ENCODE measurements at regions not wholly inside any gene's neighbourhood (a gene's known extent, or its start where the extent isn't known, plus 50 kb on each side); places are given as distances from the start of the nearest gene placed in this dataset.
"Not testable (repeated sequence)": the region's sequence is repeated elsewhere in the genome, so short reads cannot be mapped to it uniquely, and the experiment has no call there.

DNA sequence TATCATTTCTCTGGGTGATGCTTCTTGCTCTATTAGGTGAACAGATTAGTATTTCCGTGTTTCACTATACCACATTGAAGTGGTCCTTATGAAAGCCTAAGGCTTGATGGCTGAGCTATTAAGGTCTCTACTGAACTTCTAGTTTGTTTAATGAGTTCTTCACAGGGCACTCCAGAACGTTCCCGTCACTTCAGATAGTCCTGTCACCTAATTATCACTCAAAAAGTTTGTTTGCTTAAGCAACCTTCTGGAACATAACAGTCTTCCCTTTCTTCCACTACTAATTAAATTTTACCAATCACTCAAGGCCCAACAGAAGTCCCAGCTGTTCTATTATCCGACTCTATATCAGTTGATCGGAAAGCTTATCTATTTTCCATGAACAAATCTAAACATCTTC, 104.6 kb upstream of the ZC3H11B start:
- no peak for TF ChIP-seq EZH2 (IDR thresholded peaks at IDR 0.05)
- Histone ChIP-seq H3K9ac (ENCODE audit: insufficient read length) (no peak overlapping the region), H3K9me3 (ENCODE audit: low read depth, low read length) (no peaks in the 10 kb centered on the region), H3K27ac (no peak overlapping the region), H3K4me3 (no peak overlapping the region), H3K36me3 (ENCODE audit: insufficient read depth, low read length) (no peaks in the 10 kb centered on the region)
- no peak for DNase-seq (ENCODE audit: low read depth, low spot score)

DNA sequence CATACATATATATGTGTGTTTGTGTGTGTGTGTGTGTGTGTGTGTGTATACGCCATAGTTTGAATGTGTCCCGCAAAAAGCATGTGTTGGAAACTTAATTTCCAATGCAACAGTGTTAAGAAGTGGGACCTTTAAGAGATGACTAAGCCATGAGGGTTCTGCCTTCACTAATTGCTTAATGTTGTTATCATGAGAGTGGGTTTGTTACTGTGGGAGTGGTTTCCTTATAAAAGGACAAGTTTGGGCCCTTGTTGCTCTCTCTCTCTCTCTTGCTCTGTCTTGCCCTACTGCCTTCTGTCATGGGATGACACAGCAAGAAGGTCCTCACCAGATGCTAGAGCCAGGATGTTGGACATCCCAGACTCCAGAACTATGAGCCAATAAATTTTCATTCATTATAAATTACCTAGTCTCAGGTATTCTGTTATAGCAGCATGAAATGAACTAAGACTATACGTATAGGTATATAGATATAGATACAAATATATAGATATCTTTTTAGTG, 103.8 kb upstream of the ZC3H11B start:
- Histone ChIP-seq H3K27ac (no peak overlapping the region), H3K36me3 (ENCODE audit: insufficient read depth, low read length) (no peaks in the 10 kb centered on the region), H3K4me3 (no peak overlapping the region), H3K9me3 (ENCODE audit: low read depth, low read length) (no peaks in the 10 kb centered on the region), H3K9ac (ENCODE audit: insufficient read length) (no peak overlapping the region)
- no peak for TF ChIP-seq EZH2 (IDR thresholded peaks at IDR 0.05)
- DNase-seq (ENCODE audit: low read depth, low spot score): no peak

DNA sequence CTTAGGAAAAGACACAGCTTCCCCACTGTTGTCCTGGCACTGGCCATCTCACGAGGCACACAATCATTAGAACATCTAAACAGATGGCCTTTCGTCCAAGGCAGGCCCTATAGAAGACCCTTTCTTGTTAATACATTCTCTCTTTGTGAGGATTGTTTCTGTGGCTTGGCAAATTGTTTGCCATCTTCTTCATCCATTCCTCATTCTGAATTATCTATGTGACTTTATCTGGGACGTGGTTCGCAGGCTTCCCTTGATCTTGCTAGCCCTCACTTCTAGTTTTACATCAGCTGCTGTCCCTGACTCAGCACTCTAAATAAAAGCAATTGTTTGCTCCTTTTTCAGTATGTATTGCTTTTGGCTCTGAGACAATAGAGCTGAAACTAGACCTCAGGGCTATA, 101.1 kb upstream of the ZC3H11B start:
- no peak for DNase-seq (ENCODE audit: low read depth, low spot score)
- TF ChIP-seq EZH2 (IDR thresholded peaks at IDR 0.05) (no peak), FOXP2 (optimal IDR thresholded peaks at IDR 0.05; ENCODE audit: control extremely low read depth, extremely low read length, insufficient read depth) (no peak), POLR2AphosphoS5 (IDR thresholded peaks at IDR 0.05; ENCODE audit: borderline replicate concordance, low read depth, low read length) (no peak)
- Histone ChIP-seq H3K9ac (ENCODE audit: insufficient read length) (no peak overlapping the region), H3K27ac (no peak overlapping the region), H3K36me3 (ENCODE audit: insufficient read depth, low read length) (no peaks in the 10 kb centered on the region), H3K4me3 (no peak overlapping the region), H3K9me3 (ENCODE audit: low read depth, low read length) (no peaks in the 10 kb centered on the region)

DNA sequence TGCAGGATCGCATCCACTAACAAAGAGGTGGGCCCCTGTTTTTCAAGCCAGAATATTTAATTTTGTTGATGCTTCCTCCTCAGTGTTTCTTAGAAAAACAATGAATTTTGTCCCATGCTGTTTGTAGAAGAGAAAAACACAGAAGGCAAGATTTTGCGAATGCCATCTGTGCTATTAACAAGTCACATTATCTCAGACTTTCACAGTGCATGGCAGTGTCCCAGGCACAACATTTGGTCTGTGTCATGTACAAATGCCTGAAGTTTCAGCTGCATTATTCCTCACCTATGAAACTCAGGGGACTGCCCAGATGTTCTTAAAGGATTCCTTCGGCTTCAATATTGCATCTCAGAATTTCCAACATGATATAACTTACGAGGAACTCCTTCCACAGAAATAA, 99.6 kb upstream of the ZC3H11B start:
- DNase-seq (ENCODE audit: low read depth, low spot score): no peak
- H3K27ac ChIP-seq: no peak overlapping the region
- no peaks in the 10 kb centered on the region for H3K9me3 ChIP-seq (ENCODE audit: low read depth, low read length)
- H3K36me3 ChIP-seq (ENCODE audit: insufficient read depth, low read length): no peaks in the 10 kb centered on the region
- H3K9ac ChIP-seq (ENCODE audit: insufficient read length): no peak overlapping the region
- TF ChIP-seq EZH2 (IDR thresholded peaks at IDR 0.05): no peak
- no peak for TF ChIP-seq FOXP2 (optimal IDR thresholded peaks at IDR 0.05; ENCODE audit: control extremely low read depth, extremely low read length, insufficient read depth)
- TF ChIP-seq POLR2AphosphoS5 (IDR thresholded peaks at IDR 0.05; ENCODE audit: borderline replicate concordance, low read depth, low read length): no peak
- no peak overlapping the region for H3K4me3 ChIP-seq

DNA sequence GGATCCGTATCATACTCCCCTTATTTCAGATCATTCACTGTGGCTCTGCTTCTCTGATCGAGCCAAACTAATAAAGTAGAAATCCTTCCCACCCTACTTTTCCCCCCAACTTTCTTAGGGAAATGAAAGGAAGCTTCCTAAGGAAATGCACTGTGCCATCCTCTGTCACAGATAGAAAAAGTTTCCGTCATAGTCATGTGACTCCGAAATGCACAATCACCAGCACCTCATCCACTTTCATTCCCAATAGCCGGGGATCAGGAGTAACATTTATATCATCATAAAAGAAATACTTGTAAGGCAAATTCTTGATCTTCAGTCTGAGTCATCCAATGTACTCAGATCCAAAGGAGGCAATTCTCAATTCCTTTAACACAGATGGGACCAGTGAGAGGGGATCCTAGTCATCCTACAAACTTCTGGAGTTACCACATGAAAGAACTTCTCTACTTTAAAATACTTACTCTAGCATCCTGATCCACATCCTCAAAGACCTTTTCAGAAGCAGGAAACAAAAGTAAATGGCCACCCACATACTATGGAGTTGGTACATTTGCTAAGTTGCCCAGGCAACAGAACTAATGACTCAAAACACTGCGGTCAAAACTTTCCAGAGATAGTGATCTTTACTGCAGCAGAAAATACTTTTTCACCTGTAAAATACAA, 97.8 kb upstream of the ZC3H11B start:
- no peaks in the 10 kb centered on the region for H3K36me3 ChIP-seq (ENCODE audit: insufficient read depth, low read length)
- H3K4me3 ChIP-seq: no peak overlapping the region
- no peak for TF ChIP-seq FOXP2 (optimal IDR thresholded peaks at IDR 0.05; ENCODE audit: control extremely low read depth, extremely low read length, insufficient read depth)
- no peak for TF ChIP-seq EZH2 (IDR thresholded peaks at IDR 0.05)
- TF ChIP-seq POLR2AphosphoS5 (IDR thresholded peaks at IDR 0.05; ENCODE audit: borderline replicate concordance, low read depth, low read length): no peak
- no peak overlapping the region for H3K27ac ChIP-seq
- DNase-seq (ENCODE audit: low read depth, low spot score): no peak
- no peaks in the 10 kb centered on the region for H3K9me3 ChIP-seq (ENCODE audit: low read depth, low read length)
- no peak overlapping the region for H3K9ac ChIP-seq (ENCODE audit: insufficient read length)

DNA sequence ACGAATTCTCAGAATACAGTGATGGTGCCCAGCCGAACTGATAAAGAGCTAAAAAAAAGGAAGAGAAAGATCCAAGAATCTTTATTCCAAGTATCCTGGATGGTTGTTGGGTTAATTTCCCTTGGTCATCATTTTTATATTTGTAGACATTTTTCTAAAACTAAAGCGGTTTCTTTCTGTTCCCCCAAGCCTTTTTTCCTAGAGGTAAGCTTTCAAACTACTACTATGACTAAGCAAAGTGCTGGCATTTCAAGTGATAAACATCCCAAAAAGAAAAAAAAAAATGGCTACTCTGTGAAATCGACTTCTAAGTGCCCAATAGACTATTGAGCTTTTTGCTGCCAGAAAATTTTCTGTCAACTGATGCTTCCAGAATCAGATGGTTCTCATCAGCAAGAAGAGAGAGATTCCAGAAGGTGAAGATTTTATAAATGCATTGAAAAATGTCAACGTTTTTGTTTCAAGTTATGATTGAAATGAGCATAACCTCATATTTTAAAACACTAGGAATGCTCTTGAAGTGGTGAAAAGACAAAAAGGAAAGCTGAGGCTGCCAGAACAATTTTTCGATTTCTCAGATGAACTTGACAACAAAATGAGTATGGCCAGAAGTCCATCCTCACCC, 96.1 kb upstream of the ZC3H11B start:
- H3K4me3 ChIP-seq: no peak overlapping the region
- TF ChIP-seq EZH2 (IDR thresholded peaks at IDR 0.05): no peak
- no peaks in the 10 kb centered on the region for H3K9me3 ChIP-seq (ENCODE audit: low read depth, low read length)
- DNase-seq (ENCODE audit: low read depth, low spot score): no peak
- no peak overlapping the region for H3K9ac ChIP-seq (ENCODE audit: insufficient read length)
- H3K27ac ChIP-seq: no peak overlapping the region
- H3K36me3 ChIP-seq (ENCODE audit: insufficient read depth, low read length): no peaks in the 10 kb centered on the region

DNA sequence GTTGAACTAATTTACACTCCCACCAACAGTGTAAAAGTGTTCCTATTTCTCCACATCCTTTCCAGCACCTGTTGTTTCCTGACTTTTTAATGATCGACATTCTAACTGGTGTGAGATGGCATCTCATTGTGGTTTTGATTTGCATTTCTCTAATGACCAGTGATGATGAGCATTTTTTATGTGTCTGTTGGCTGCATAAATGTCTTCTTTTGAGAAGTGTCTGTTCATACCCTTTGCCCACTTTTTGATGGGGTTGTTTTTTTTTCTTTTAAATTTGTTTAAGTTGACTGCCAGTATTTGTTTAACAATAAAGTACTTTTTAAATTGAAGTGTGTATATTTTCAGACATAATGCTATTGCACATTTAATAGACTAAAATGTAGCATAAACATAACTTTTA, 95.0 kb upstream of the ZC3H11B start:
- H3K9me3 ChIP-seq (ENCODE audit: low read depth, low read length); H3K36me3 ChIP-seq (ENCODE audit: insufficient read depth, low read length); H3K9ac ChIP-seq (ENCODE audit: insufficient read length); H3K27ac ChIP-seq; DNase-seq (ENCODE audit: low read depth, low spot score); H3K4me3 ChIP-seq: not testable (repeated sequence)

DNA sequence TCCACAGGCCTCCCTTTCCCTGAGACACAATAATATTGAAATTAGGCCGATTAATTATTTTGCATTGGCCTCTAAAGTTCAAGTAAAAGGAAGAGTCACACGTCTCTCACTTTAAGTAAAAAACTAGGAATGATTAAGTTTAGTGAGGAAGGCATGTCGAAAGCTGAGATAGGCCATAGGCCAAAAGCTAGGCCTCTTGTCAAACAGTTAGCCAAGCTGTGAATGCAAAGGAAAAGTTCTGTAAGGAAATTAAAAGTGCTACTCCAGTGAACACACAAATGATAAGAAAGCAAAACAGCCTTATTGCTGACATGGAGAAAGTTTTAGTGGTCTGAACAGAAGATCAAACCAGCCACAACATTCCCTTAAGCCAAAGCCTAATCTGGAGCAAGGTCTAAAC, 91.4 kb upstream of the ZC3H11B start:
- not testable (repeated sequence) for H3K9me3 ChIP-seq (ENCODE audit: low read depth, low read length); H3K36me3 ChIP-seq (ENCODE audit: insufficient read depth, low read length); DNase-seq (ENCODE audit: low read depth, low spot score); H3K9ac ChIP-seq (ENCODE audit: insufficient read length); H3K4me3 ChIP-seq; H3K27ac ChIP-seq

DNA sequence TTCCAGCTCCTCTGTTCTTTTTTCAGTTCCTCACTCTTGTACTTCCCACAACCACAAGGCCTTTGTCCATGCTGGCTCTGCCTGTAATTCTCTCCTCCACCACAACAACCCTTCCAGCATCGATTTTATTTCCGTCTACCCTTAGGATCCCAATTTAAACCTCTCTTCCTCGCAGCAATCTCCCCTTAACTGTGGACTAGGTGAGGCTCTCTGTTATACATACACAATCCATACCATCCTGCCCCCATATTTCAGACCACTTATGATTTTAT, 90.4 kb upstream of the ZC3H11B start:
- no peak overlapping the region for H3K4me3 ChIP-seq
- no peak overlapping the region for H3K9ac ChIP-seq (ENCODE audit: insufficient read length)
- DNase-seq (ENCODE audit: low read depth, low spot score): no peak
- TF ChIP-seq FOXP2 (optimal IDR thresholded peaks at IDR 0.05; ENCODE audit: control extremely low read depth, extremely low read length, insufficient read depth): no peak
- H3K27ac ChIP-seq: no peak overlapping the region
- no peaks in the 10 kb centered on the region for H3K36me3 ChIP-seq (ENCODE audit: insufficient read depth, low read length)
- no peaks in the 10 kb centered on the region for H3K9me3 ChIP-seq (ENCODE audit: low read depth, low read length)

DNA sequence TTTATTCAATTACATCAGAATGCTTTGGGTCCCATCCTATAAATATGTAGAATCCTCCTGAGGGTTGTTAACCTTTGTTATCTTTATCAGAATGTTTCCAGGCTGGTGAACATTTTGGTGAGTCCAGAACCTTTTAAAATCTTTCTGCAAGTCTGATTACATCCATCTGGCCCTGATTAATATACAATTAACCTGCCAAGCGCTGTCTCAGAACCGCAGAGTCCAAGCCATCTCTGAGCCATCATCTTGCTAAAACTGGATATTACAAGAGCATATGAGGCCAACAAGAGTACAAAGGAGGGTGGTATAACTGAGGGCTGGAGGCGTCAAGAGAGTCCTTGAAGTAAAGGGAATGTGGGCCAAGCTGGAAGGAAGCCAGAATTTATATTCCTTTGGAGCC, 88.6 kb upstream of the ZC3H11B start:
- DNase-seq (ENCODE audit: low read depth, low spot score): no peak
- no peaks in the 10 kb centered on the region for H3K9me3 ChIP-seq (ENCODE audit: low read depth, low read length)
- H3K36me3 ChIP-seq (ENCODE audit: insufficient read depth, low read length): no peaks in the 10 kb centered on the region
- no peak overlapping the region for H3K4me3 ChIP-seq
- no peak overlapping the region for H3K27ac ChIP-seq
- TF ChIP-seq EZH2 (IDR thresholded peaks at IDR 0.05) (no peak), POLR2AphosphoS5 (IDR thresholded peaks at IDR 0.05; ENCODE audit: borderline replicate concordance, low read depth, low read length) (no peak), FOXP2 (optimal IDR thresholded peaks at IDR 0.05; ENCODE audit: control extremely low read depth, extremely low read length, insufficient read depth) (no peak)
- H3K9ac ChIP-seq (ENCODE audit: insufficient read length): no peak overlapping the region
